HepG2 (cell line): ENCODE measurements at regions not wholly inside any gene's neighbourhood (a gene's known extent, or its start where the extent isn't known, plus 50 kb on each side); places are given as distances from the start of the nearest gene placed in this dataset.

Experiments
- SNRNP70 ChIP-seq: fragments of 200-400 bp; formaldehyde crosslinking; IDR thresholded peaks from 2 replicates; pipeline ENCODE4 v1.6.1; 2017; ENCODE audit warnings: mild to moderate bottlenecking, low read depth, low read length, moderate library complexity
- ZNF468 ChIP-seq: sonication (generic); formaldehyde crosslinking; IDR thresholded peaks from 2 replicates; pipeline ENCODE4 v1.8.0; 2022; ENCODE audit warnings: mild to moderate bottlenecking, moderate library complexity, missing genetic modification reagents
- TF ChIP-seq, protein P1 (sequence below), 2 experiments: IDR thresholded peaks; 2 replicates each; pipeline ENCODE4 v1.6.1; 2011 to 2012; ENCODE audit warnings: low read length in 2 of 2, borderline replicate concordance in 1 of 2, low read depth in 1 of 2, mild to moderate bottlenecking in 1 of 2, moderate library complexity in 1 of 2
- TF ChIP-seq, protein P2 (sequence below): IDR thresholded peaks from 2 replicates; pipeline ENCODE4 v1.6.1; 2016; ENCODE audit warnings: low read depth, missing genetic modification reagents, missing compliant biosample characterization
- TF ChIP-seq, protein P3 (sequence below): sonication (generic); formaldehyde crosslinking; IDR thresholded peaks from 2 replicates; pipeline ENCODE4 v1.9.0; 2021; ENCODE audit warnings: missing genetic modification reagents, mild to moderate bottlenecking, borderline replicate concordance
- TF ChIP-seq, protein P4 (sequence below): sonication (generic); formaldehyde crosslinking; IDR thresholded peaks from 2 replicates; pipeline ENCODE4 v1.5.1; 2020; ENCODE audit warnings: mild to moderate bottlenecking, moderate library complexity, missing genetic modification reagents

DNA sequence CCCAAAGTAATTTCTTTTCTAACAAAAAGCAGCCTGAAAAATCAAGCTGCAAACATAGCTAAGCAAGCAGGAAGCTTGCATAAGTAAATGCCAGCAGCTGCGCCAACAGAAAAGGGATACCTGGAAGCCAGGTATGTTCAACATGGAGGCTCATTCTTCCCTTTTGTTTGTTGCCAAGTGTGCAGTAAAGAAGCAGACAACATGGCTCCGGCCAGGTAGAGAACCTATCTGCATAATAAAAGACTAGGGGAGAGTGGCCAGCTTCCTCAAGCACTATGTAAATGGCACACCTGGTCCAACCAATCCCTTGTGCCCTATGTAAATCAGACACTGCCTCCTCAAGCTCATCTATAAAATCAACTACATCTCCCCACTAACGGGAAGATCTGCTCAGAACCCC, 1407.0 kb downstream of the CDH11 start (continued):
- TF ChIP-seq, protein P1, sequence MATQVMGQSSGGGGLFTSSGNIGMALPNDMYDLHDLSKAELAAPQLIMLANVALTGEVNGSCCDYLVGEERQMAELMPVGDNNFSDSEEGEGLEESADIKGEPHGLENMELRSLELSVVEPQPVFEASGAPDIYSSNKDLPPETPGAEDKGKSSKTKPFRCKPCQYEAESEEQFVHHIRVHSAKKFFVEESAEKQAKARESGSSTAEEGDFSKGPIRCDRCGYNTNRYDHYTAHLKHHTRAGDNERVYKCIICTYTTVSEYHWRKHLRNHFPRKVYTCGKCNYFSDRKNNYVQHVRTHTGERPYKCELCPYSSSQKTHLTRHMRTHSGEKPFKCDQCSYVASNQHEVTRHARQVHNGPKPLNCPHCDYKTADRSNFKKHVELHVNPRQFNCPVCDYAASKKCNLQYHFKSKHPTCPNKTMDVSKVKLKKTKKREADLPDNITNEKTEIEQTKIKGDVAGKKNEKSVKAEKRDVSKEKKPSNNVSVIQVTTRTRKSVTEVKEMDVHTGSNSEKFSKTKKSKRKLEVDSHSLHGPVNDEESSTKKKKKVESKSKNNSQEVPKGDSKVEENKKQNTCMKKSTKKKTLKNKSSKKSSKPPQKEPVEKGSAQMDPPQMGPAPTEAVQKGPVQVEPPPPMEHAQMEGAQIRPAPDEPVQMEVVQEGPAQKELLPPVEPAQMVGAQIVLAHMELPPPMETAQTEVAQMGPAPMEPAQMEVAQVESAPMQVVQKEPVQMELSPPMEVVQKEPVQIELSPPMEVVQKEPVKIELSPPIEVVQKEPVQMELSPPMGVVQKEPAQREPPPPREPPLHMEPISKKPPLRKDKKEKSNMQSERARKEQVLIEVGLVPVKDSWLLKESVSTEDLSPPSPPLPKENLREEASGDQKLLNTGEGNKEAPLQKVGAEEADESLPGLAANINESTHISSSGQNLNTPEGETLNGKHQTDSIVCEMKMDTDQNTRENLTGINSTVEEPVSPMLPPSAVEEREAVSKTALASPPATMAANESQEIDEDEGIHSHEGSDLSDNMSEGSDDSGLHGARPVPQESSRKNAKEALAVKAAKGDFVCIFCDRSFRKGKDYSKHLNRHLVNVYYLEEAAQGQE (IDR thresholded peaks at IDR 0.05; ENCODE audit: borderline replicate concordance in 1 of 2, low read depth in 1 of 2, low read length in 2 of 2) = no peak
- TF ChIP-seq, protein P2, sequence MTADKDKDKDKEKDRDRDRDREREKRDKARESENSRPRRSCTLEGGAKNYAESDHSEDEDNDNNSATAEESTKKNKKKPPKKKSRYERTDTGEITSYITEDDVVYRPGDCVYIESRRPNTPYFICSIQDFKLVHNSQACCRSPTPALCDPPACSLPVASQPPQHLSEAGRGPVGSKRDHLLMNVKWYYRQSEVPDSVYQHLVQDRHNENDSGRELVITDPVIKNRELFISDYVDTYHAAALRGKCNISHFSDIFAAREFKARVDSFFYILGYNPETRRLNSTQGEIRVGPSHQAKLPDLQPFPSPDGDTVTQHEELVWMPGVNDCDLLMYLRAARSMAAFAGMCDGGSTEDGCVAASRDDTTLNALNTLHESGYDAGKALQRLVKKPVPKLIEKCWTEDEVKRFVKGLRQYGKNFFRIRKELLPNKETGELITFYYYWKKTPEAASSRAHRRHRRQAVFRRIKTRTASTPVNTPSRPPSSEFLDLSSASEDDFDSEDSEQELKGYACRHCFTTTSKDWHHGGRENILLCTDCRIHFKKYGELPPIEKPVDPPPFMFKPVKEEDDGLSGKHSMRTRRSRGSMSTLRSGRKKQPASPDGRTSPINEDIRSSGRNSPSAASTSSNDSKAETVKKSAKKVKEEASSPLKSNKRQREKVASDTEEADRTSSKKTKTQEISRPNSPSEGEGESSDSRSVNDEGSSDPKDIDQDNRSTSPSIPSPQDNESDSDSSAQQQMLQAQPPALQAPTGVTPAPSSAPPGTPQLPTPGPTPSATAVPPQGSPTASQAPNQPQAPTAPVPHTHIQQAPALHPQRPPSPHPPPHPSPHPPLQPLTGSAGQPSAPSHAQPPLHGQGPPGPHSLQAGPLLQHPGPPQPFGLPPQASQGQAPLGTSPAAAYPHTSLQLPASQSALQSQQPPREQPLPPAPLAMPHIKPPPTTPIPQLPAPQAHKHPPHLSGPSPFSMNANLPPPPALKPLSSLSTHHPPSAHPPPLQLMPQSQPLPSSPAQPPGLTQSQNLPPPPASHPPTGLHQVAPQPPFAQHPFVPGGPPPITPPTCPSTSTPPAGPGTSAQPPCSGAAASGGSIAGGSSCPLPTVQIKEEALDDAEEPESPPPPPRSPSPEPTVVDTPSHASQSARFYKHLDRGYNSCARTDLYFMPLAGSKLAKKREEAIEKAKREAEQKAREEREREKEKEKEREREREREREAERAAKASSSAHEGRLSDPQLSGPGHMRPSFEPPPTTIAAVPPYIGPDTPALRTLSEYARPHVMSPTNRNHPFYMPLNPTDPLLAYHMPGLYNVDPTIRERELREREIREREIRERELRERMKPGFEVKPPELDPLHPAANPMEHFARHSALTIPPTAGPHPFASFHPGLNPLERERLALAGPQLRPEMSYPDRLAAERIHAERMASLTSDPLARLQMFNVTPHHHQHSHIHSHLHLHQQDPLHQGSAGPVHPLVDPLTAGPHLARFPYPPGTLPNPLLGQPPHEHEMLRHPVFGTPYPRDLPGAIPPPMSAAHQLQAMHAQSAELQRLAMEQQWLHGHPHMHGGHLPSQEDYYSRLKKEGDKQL (CRISPR knock-in tag) = no peak
- TF ChIP-seq SNRNP70 (no peak), ZNF468 (CRISPR knock-in tag) (no peak)
- TF ChIP-seq, protein P3, sequence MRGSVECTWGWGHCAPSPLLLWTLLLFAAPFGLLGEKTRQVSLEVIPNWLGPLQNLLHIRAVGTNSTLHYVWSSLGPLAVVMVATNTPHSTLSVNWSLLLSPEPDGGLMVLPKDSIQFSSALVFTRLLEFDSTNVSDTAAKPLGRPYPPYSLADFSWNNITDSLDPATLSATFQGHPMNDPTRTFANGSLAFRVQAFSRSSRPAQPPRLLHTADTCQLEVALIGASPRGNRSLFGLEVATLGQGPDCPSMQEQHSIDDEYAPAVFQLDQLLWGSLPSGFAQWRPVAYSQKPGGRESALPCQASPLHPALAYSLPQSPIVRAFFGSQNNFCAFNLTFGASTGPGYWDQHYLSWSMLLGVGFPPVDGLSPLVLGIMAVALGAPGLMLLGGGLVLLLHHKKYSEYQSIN (CRISPR knock-in tag) = no peak
- TF ChIP-seq, protein P4, sequence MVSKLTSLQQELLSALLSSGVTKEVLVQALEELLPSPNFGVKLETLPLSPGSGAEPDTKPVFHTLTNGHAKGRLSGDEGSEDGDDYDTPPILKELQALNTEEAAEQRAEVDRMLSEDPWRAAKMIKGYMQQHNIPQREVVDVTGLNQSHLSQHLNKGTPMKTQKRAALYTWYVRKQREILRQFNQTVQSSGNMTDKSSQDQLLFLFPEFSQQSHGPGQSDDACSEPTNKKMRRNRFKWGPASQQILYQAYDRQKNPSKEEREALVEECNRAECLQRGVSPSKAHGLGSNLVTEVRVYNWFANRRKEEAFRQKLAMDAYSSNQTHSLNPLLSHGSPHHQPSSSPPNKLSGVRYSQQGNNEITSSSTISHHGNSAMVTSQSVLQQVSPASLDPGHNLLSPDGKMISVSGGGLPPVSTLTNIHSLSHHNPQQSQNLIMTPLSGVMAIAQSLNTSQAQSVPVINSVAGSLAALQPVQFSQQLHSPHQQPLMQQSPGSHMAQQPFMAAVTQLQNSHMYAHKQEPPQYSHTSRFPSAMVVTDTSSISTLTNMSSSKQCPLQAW (CRISPR knock-in tag) = no peak
- TF ChIP-seq, all 625 proteins: peak for 0
